ENCODE measurements at regions not wholly inside any gene's neighbourhood (a gene's known extent, or its start where the extent isn't known, plus 50 kb on each side); places are given as distances from the start of the nearest gene placed in this dataset.
A peak's percentile ranks its signal among the peaks of the same experiment; 100 is the strongest.

DNA sequence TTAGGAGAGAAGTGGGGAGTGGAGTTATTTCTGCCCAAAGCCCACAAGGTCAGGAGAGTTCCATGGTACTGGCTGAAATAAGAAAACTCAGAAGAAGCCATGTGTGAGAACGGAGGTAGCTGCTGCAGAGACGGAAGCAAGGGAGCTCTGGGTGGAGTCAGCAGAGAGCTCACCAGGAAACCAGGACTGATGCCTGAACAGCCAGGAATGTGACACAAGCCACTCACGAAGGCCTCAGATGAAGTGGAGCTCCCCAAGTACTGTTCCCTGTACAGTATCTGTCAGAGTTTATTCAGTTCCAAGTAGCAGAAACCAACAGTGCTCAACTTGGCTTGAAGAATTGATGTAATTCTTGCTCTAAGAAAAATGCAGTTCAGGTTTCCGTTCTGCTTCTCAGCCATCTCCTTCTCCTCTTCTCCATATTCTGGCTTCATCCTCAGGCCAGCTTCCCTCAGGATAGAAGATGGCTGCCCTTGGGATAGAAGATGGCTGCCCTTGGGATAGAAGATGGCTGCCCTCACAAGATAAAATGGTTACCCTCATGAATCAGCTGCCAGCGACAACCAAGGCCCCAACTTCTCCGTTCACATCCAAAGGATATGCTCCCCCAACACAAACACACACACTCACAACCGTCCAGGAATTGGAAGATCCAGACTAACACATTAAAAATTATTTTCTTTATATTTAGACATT is 117.4 kb upstream of the SH3BP4 start:
- DNase-seq, result no peak

DNA sequence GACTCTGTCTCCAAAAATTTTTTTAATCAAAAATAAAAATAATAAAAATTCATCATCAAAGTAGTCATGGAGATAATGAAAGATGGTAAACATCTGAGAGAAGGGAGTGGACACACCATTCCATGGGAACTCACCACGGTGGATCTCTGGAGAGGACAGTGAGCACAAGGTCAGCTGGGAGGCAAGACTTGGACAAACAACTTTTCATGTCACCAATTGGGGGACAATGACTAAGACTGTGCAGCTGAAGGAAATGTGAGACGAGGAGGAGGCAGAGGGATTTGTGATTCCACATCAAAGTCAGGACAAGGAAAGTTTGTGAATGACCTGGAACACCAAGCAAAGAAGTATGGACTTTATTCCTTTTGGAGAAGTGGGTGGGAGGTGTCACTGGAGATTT is 121.0 kb upstream of the SH3BP4 start:
- DNase-seq, result no peak

GRCh38 chr2:234829074-234829455 is 122.8 kb upstream of the SH3BP4 start:
- DNase-seq, result no peak

DNA sequence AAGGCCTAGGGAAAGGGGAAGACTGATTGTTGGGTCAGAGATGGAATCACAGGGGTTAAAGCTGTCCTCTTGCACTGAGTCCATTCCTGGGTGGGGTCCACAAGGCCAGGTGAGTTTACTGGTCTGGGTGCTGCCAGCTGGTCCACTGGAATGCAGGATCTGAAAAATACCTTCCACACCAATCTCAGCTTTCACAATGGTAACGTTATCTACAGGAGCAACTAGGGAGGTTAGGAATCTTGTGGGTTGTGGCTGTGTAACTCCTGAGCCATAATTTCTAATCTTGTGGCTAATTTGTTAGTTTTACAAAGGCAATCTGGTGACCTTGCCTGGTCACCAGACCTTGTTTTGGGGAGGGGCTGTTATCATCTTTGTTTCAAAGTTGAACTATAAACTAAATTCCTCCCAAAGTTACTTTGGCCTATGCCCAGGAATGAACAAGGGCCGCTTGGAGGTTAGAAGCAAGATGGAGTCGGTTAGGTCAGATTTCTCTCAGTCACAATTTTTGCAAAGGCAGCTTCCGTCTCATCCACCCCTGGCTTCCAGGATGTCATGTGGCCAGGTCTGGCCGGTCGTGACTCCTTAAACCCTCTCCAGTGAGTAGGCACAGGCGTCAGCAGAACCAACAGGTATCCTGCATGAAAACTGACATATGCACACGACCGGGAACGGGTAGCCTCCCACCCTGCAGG is 123.3 kb upstream of the SH3BP4 start:
- DNase-seq, result no peak

GRCh38 chr2:234827096-234827860 is 124.5 kb upstream of the SH3BP4 start:
- no peak for DNase-seq

DNA sequence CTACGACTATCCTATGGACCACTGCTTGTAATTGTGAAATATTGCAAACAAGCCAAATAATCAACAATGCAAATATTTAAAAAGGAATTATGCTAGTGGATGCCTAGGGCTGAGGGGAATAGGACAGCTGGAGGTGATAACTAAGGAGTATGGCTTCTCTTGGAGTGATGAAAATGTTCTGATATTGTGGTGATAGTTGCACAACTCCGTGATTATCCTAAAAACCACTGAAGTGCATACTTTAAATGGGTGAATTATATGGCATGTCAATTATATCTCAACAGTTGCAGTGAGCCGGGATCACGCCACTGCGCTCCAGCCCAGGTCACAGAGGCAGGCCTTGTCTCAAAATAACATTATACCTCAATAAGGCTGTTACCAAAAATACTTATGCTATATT is 125.1 kb upstream of the SH3BP4 start:
- DNase-seq, result no peak

GRCh38 chr2:234825616-234826015 is 126.2 kb upstream of the SH3BP4 start:
- no peak for DNase-seq

DNA sequence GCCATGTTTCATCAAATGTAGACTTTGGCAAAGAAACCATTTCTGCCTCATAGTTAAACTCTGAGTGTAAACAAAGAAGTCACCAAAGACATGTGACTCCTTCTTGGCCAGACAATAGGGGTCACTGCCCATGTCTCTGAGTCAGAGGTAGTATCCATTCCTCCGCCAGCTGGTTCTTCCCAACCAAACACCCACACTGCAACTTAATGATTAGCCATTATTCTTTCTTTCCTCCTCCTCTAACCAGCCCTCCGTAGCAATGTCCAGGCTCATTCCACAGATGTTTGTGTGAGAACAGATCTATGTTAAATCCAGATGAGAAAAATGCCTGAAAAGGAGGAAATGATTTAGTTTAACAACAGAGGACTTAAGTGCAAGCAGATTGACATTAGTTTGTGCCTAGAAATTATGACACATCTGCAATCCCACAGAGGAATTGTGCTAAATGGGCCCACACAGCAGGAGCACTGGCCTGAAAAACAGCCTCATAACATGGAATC is 127.9 kb upstream of the SH3BP4 start:
- DNase-seq, result no peak

GRCh38 chr2:234823196-234823876 is 128.5 kb upstream of the SH3BP4 start:
- DNase-seq, result no peak

- DNase-seq, result no peak
Observed at GRCh38 chr2:234821946-234822475, 129.8 kb upstream of the SH3BP4 start.

GRCh38 chr2:234818937-234819336 is 132.9 kb upstream of the SH3BP4 start:
- DNase-seq, result no peak

DNA sequence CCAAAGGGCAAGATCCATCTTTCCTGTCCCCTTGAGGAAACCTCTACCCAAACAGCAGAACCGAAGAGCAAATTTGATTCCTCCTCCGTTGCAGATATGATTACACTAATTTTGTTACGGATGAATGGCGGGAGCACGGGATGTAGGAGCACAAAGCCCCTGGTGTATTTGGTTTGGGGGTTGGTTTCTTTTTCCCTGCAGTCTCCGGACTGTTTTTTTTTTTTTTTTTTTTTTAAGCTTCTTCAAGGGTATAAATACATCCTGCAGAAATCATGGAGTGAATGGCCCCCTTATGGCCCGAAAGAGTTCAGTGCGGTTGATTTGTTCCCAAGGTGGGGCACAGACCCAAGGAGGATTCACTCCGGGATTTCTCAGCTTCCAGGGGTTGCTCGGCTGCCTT is 135.3 kb upstream of the SH3BP4 start:
- no peak for DNase-seq

DNA sequence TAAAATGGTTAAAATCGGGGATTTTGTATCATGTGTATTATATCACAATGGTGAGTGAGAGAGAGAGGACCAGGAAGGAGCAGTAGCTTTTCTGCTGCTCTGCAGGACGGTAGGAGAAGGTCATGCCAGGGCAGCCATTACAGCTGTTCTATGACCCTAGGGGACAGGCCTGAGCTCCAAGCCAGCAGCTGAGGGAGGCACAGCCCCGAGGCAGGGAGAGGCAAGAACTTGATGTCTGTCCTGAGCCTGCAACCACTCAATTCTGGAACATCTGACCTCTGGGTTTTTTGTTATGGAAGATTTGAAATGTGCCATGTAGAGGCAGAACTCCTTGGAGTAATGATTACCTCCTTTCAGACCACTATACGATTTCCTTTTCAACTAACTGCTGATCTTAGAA is 135.8 kb upstream of the SH3BP4 start:
- no peak for DNase-seq

DNA sequence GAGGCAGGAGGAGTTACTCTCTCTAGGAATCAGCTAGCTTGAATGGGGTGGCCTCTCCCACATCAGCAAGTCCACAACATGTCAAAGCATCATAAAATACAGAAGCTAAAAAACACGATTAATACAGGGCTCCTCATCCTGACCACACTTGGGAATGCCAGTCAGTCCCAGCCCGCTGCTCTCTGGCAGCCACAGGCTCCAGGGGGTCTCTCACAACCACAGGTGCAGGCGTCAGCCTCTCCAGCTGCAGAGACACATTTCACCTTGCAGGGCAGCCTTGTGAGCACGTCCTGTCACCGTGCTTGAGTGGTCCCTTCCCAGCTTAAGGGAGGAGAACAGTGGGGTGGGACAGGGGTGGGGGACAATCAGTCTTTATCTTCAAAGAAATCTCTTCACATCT is 137.4 kb upstream of the SH3BP4 start:
- no peak for DNase-seq

GRCh38 chr2:234812851-234813250 is 139.0 kb upstream of the SH3BP4 start:
- no peak for DNase-seq

DNA sequence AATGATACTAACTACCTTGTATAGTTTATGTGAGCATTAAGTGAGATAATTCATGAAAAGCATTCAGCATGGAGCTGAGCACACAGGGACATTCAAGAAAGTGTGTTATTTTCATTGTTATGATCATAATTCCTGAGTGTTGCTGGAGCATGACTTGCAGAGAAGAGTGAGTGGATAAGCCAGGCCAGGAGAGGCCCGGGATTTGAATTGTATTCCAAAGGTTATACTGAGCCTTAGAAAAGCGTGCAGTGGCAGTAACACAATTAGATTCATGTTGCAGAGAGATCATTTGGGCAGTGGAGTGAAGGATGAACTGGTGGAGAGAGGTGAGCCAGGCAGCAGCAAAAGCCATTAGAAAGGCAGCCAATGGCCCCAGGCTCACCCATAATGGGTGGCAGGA is 142.9 kb upstream of the SH3BP4 start:
- no peak for DNase-seq

GRCh38 chr2:234806818-234807217 is 145.0 kb upstream of the SH3BP4 start:
- no peak for DNase-seq

DNA sequence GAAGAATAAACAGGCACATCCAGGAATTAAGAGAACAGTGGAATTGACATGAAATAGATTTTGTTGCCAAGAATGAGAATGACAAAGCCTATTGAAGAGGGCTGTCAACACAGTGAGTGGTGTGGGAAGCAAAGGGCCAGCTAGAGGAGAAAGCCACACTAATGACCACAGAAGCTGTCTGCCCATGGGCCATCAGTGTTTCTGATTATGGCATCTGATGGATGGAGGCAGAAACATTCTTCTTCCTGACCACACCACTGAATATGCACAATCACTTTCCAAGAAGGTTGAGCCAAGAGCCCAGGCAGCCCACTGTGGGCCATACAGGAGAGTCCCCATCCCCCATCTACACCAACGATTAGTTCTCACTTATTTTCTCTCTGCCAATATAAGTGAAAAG is 146.0 kb upstream of the SH3BP4 start:
- no peak for DNase-seq

DNA sequence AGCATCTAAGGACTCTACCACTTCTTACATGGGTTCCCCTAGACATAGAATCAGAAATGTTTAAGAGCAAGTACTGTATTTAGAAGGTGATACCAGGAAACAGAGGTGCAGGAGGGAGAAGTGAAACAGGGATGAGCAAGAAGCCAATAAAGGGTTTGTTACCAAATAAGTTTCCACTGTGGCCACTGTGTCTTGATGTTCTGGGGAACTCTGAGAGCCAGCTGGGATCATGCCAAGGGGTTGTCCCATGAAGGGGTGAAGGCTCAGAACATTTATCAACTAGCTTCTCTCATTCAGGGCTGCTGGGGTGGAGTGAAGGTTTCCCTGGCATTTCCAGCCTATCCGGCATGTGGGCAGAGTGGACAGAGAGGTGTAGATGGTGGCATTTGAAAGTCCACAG is 147.1 kb upstream of the SH3BP4 start:
- no peak for DNase-seq

DNA sequence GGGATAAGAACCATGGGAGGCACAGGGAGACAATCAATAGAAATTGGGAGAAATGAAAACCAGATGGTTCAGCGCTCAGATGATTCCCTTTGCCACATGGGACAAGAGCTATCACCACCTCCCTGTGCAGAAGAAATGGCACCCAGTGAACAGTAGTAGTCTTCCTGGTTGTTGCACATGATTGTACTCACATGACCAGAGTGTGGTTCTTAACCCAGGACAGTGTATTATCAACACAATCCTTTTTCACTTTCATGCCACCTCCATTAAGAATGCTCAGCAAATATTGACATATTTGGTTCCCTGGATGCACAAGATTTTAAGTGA is 149.0 kb upstream of the SH3BP4 start:
- no peak for DNase-seq

DNA sequence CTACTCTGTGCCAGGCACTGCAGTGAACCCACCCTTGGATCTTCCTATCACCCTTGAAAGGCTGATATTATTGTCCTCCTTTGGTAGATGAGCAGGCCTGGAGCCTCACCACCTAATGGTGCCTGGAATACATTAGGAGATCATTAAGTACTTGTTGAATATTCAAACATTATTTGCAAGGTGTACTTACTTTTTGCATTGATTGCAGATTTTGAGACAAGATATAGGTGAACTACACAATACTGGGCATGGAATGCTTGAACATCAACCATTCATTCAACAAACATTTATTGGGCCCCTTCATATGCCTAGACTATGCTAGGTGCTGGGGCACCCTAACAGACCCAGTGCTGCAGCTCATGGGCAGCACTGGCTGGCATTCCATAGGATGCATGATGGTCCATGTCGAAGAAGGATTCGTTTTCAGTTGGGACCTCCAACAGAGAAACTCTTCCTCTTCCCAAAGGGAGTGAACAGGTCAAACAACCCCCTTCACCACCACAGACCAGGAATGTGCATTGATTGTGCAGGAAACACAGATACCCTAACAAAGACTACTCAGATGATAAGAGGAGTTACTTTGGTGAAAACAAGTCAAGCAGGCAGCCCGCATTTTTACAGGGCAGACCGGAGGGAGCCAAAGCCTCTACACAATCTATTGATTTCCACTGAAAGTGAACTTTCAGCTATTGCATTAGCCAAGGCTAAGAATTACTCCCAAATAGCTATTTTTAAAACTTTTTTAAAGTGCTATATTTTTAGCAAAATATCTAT is 149.6 kb upstream of the SH3BP4 start:
- no peak for DNase-seq

- peak; percentile 85 for DNase-seq
Observed at GRCh38 chr2:234797566-234798250, 154.1 kb upstream of the SH3BP4 start.

All from NCI-H524 treated with DMSO at 0.1 percent for 48 hours (cell line).